ENCODE measurements at regions not wholly inside any gene's neighbourhood (a gene's known extent, or its start where the extent isn't known, plus 50 kb on each side); places are given as distances from the start of the nearest gene placed in this dataset.

DNA sequence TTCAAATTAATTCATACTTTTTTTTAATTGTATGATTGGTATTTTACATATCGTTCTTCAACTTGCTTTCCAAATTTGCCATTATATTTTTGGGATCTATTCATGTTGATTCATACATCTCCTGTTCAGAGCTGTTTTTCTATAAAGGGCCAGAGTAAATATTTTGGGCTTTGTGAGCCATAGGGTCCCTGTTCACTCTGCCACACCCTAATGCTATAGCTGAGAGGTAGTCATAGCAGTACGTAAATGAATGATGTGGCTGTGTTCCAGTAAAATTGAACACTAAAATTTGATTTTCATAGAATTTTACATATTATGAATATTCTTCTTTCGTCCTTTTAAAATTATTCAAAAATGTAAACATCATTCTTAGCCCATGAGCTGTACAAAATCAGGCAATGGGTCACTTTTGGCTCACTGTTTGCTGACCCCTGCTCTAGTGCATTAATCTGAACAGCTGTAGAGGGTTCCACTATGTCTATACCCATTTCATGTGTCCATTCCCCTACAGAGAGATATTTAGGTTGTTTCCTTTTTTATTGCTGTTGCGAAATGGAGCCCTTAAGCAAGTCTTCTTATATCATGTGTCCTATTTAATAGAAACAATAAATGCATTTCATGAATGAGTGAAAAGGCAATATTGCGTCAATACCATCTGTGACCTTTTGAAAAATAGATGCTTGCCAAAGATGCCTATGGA lies 136.4 kb upstream of the SALL4 start:
- DNase-seq (ENCODE audit: low read depth), result no peak
- H3K4me3 ChIP-seq (ENCODE audit: low read depth, low read length), result no peak overlapping the region
- TF ChIP-seq, protein P1, sequence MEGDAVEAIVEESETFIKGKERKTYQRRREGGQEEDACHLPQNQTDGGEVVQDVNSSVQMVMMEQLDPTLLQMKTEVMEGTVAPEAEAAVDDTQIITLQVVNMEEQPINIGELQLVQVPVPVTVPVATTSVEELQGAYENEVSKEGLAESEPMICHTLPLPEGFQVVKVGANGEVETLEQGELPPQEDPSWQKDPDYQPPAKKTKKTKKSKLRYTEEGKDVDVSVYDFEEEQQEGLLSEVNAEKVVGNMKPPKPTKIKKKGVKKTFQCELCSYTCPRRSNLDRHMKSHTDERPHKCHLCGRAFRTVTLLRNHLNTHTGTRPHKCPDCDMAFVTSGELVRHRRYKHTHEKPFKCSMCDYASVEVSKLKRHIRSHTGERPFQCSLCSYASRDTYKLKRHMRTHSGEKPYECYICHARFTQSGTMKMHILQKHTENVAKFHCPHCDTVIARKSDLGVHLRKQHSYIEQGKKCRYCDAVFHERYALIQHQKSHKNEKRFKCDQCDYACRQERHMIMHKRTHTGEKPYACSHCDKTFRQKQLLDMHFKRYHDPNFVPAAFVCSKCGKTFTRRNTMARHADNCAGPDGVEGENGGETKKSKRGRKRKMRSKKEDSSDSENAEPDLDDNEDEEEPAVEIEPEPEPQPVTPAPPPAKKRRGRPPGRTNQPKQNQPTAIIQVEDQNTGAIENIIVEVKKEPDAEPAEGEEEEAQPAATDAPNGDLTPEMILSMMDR (IDR thresholded peaks at IDR 0.05; ENCODE audit: low read depth, low read length, missing control alignments), result no peak

DNA sequence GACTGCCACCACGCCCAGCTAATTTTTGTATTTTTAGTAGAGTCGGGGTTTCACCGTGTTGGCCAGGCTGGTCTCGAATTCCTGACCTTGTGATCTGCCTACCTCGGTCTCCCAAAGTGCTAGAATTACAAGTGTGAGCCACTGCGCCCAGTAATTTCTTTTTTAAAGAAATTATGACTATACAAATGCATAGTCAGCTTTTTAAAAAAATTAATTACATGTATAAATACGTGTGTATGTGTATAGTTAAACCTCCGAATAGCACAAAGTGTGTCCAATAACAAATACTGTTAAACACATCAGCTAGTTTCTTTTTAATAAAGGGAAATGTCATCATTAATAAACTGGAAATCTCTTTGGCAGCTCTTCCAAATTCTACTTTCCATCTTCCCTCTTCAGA lies 135.5 kb upstream of the SALL4 start:
- no peak for DNase-seq (ENCODE audit: low read depth)
- no peak overlapping the region for H3K4me3 ChIP-seq (ENCODE audit: low read depth, low read length)
- TF ChIP-seq, protein P1 (IDR thresholded peaks at IDR 0.05; ENCODE audit: low read depth, low read length, missing control alignments), result no peak

DNA sequence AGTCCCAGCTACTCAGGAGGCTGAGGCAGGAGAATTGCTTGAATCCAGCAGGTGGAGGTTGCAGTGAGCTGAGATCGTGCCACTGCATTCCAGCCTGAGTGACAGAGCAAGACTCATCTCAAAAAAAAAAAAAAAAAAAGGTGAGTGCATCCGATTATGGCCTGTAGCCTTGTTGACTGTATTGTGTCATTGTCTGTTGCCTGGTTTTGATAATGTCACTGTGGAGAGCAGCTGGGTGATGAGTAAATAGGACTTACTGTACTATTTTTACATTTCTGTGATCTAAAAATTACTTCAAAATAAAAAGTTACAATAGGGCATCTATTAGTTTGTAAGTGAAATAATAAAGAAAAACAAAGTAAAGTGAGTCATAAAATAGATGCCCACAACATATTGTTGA lies 134.1 kb upstream of the SALL4 start:
- H3K4me3 ChIP-seq (ENCODE audit: low read depth, low read length), result no peak overlapping the region
- DNase-seq (ENCODE audit: low read depth), result no peak
- TF ChIP-seq, protein P1 (IDR thresholded peaks at IDR 0.05; ENCODE audit: low read depth, low read length, missing control alignments), result no peak

DNA sequence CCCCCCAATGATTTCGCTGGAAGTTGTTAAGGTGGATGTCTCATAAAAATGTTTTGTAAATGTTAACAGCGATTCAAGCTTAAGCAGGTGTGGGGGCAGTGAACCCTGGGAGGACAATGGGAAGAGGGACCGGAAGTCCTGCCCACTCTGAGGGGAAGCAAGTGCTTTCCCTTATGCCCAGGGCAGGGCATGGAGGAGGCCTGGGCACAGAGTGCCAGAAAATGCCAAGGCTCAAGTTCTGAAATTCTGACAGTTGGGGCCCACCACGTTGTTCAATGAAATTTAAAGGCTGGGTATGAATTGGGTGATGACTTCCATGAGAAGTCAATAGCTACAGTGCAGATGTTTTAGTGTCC lies 132.7 kb upstream of the SALL4 start:
- no peak overlapping the region for H3K4me3 ChIP-seq (ENCODE audit: low read depth, low read length)
- DNase-seq (ENCODE audit: low read depth), result no peak
- TF ChIP-seq, protein P1 (IDR thresholded peaks at IDR 0.05; ENCODE audit: low read depth, low read length, missing control alignments), result no peak

DNA sequence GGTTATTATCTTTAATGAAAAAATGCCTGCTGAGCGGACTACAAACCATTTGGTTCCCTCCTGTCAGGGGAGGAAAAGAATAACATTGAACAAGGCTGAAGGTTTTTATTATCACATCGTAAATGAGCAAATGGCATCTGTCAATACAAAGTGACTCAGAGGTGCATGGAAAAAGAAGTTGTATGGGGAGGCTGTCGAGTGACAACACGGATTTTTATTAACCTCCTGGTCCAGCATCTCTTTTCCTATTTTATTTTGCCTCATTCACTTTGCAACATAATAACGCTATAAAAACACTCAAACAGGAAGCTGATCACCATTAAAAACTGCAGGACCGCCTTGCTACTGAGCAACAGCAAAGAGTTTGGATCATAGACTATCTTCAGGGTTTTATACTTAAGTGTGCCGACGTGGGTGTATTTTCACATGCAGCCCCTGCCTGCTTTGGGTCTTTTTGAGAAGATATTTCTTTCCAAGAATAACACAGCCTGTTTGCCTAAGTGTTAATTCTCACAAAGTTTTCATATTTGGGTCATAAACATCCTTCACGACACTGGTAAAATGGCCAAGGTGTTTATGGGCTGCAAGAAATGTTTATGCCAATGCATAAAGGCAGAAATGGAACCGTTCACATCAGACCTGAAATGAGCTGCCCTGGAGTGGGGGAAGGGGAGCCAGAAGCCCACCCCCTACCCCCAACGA lies 132.1 kb upstream of the SALL4 start:
- no peak for DNase-seq (ENCODE audit: low read depth)
- H3K4me3 ChIP-seq (ENCODE audit: low read depth, low read length), result no peak overlapping the region
- TF ChIP-seq, protein P1 (IDR thresholded peaks at IDR 0.05; ENCODE audit: low read depth, low read length, missing control alignments), result no peak

DNA sequence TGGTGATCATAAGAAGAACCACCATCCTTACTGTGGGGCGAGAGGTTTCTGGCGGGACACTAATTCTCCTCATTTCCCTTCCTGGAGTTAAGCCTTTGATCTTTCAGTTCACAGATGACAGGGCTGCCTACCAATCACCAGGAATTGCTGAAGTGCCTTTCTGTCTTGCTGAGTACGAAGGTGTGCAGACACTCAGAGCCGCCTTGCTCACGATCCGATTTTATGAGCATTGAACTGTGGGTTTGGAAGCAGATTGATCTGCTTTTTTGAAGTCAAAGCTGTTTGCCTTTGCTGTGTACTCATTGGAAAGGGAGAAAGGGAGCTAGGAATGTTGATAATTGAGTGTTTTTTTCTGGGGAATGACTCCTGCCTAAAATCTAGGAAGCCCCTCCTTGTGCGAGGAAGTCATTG lies 129.1 kb upstream of the SALL4 start:
- DNase-seq (ENCODE audit: low read depth), result no peak
- no peak overlapping the region for H3K4me3 ChIP-seq (ENCODE audit: low read depth, low read length)
- TF ChIP-seq, protein P1 (IDR thresholded peaks at IDR 0.05; ENCODE audit: low read depth, low read length, missing control alignments), result no peak

DNA sequence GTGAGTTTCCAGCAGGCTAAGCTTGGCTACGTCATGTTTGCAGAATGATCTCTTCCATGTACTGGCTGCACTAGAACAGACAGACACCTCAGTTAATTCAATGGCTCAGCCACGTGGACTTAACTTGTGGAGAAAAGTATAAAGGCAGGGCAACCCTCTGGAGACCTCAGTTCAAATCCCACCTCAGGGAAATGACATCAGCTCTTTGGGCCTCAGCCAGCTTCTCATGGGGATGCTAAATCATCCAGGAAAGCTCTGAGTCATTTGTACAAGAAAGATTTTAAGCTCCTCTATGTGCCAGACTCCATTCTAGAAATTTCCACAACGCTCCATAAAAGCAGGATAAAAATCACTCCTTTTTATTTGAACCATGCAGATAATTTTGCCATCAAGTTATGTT lies 128.5 kb upstream of the SALL4 start:
- H3K4me3 ChIP-seq (ENCODE audit: low read depth, low read length), result no peak overlapping the region
- TF ChIP-seq, protein P1 (IDR thresholded peaks at IDR 0.05; ENCODE audit: low read depth, low read length, missing control alignments), result no peak
- no peak for DNase-seq (ENCODE audit: low read depth)
